Activated naive CD8-positive, alpha-beta T cell treated with anti-CD3 and anti-CD28 coated beads, Interleukin-2, amount 10 ng/mL, durations not matched to agents 7 days and 5 days (primary cell): ENCODE measurements at regions not wholly inside any gene's neighbourhood (a gene's known extent, or its start where the extent isn't known, plus 50 kb on each side); places are given as distances from the start of the nearest gene placed in this dataset.

Experiments used
- ATAC-seq: fragments of 150-1000 bp; cut with Tn5 transposase; one replicate; pipeline ENCODE4 v1.10.0; 2021; ENCODE audit warnings: low read depth, moderate library complexity
- POLR2A ChIA-PET: fragments of 350-600 bp; sonication (Branson Sonifier 250); formaldehyde crosslinking; loops from one replicate; lab custom pipeline; 2021; ENCODE audit warnings: antibody characterized with exemption; lab: Charles Lee
- DNase-seq: peaks from one replicate; pipeline ENCODE4 v3.0.0; 2021
- H3K27ac Mint-ChIP-seq: one replicate; pipeline ENCODE4 v1.8.0; 2022; ENCODE audit warnings: mild to moderate bottlenecking, mixed read lengths
- H3K27me3 Mint-ChIP-seq: one replicate; pipeline ENCODE4 v1.8.0; 2022; ENCODE audit warnings: mild to moderate bottlenecking, moderate library complexity, mixed read lengths
- H3K36me3 Mint-ChIP-seq: one replicate; pipeline ENCODE4 v1.8.0; 2021; ENCODE audit warnings: mild to moderate bottlenecking, mixed read lengths
- H3K4me1 Mint-ChIP-seq: one replicate; pipeline ENCODE4 v1.8.0; 2021; ENCODE audit warnings: mixed read lengths
- H3K4me3 Mint-ChIP-seq: one replicate; pipeline ENCODE4 v1.8.0; 2022; ENCODE audit warnings: mild to moderate bottlenecking, moderate library complexity, mixed read lengths
- H3K9me3 Mint-ChIP-seq: one replicate; pipeline ENCODE4 v1.8.0; 2021; ENCODE audit warnings: mixed read lengths

DNA sequence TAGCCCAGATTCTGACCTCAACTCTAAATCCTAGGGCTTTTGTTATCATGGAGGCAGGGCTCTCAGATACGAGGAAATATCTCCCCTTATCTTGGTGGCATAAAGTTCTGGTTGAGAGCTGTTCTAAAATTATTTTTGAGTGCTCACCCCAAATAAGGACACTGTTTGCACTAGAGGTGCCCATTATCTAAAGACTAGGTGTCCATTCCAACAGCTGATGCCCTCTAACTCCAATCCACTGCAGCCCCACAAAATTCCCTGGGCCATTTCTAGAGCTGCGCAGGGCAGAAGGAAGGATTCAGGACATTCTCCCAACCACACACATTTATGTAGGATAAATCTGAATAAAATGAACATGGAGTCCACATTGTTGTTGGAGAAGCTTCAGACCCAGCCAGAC lies 301.9 kb downstream of the FGFR2 start:
- Mint-ChIP-seq H3K9me3 (no peaks in the 10 kb centered on the region), H3K27me3 (no peaks in the 10 kb centered on the region), H3K4me3 (no peak overlapping the region), H3K27ac (no peak overlapping the region), H3K36me3 (no peaks in the 10 kb centered on the region), H3K4me1 (no peaks in the 10 kb centered on the region)
- POLR2A ChIA-PET: no interaction called here
- ATAC-seq (no peak), DNase-seq (no peak)

DNA sequence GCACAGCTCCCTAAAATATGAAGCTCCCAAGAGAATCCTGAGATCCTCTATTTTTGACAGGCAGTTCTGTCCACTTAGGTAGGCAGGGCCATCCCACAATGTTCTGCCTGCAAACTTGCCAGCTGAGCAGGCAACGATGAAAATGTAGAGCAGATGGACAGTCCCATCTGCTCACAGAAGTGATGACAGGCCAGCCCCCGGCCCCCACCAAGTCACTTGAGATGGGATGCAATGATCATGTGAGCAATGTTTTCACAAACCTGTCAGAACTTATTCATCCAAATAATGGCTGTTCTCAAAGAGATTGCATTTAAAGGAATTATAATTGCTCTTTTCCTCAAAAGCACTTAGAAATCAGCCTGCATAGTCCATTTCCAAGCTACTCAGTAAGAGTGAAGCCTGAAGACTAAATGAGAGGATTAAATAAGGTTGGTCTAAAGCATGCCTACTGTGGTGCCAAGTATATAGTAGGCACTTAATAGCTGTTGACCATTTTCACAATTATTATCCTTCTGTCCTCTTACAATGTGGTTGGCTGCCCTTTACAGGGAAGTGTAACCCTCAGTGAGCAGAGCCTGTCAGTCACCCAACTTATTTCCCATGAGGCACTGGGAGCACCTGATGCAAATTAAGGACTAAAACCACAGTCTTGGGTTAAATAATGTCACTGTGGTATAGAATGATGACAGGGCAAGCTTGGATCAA lies 301.2 kb downstream of the FGFR2 start:
- ATAC-seq (no peak), DNase-seq (no peak)
- Mint-ChIP-seq H3K27me3 (no peaks in the 10 kb centered on the region), H3K27ac (no peak overlapping the region), H3K4me3 (no peak overlapping the region), H3K9me3 (no peaks in the 10 kb centered on the region), H3K36me3 (no peaks in the 10 kb centered on the region), H3K4me1 (no peaks in the 10 kb centered on the region)
- POLR2A ChIA-PET: no interaction called here

GRCh38 chr10:121300723-121301122 lies 297.5 kb downstream of the FGFR2 start:
- Mint-ChIP-seq H3K36me3 (no peaks in the 10 kb centered on the region), H3K4me1 (no peaks in the 10 kb centered on the region), H3K9me3 (no peaks in the 10 kb centered on the region), H3K27me3 (no peaks in the 10 kb centered on the region), H3K27ac (no peak overlapping the region), H3K4me3 (no peak overlapping the region)
- ATAC-seq (no peak), DNase-seq (no peak)
- POLR2A ChIA-PET: no interaction called here

DNA sequence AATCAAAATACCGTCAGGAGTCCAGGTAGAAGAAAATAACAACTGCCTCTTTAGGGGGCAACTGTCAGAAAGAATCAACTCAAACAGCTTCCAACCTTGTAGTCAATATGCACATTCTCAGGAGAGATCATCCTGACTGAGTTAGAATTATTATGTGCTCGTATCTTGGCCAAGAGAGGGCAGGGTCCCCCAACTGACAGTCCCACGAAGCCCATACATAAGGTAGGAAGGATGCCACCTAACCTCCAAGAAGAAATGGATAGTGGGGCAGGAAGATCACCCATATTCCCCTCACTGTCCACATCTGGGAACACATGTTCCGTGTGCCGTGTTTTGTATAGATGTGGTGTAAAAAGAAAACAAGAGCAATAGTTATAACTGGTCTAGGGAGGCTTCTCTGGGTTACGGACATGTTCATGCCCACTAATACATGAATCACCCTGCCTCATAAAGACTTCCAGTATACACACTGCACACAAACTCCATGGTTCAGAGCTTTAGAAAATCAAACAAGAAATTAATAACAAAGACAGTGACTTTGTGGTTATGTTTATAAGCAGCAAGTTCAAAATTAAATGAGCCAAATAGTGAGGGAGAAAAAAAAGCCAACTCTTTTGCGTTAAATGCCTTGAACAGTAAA lies 295.6 kb downstream of the FGFR2 start:
- H3K4me3 Mint-ChIP-seq: no peak overlapping the region
- ATAC-seq (no peak), DNase-seq (no peak)
- no peaks in the 10 kb centered on the region for H3K9me3 Mint-ChIP-seq
- H3K4me1 Mint-ChIP-seq: no peaks in the 10 kb centered on the region
- no peaks in the 10 kb centered on the region for H3K36me3 Mint-ChIP-seq
- H3K27me3 Mint-ChIP-seq: no peaks in the 10 kb centered on the region
- POLR2A ChIA-PET: no interaction called here
- no peak overlapping the region for H3K27ac Mint-ChIP-seq

- Mint-ChIP-seq H3K4me1 (no peaks in the 10 kb centered on the region), H3K27me3 (no peaks in the 10 kb centered on the region), H3K4me3 (no peak overlapping the region), H3K27ac (no peak overlapping the region), H3K36me3 (no peaks in the 10 kb centered on the region), H3K9me3 (no peaks in the 10 kb centered on the region)
- POLR2A ChIA-PET: no interaction called here
- no peak for ATAC-seq
- DNase-seq: no peak
Measured at GRCh38 chr10:121303287-121303890, 294.9 kb downstream of the FGFR2 start.

DNA sequence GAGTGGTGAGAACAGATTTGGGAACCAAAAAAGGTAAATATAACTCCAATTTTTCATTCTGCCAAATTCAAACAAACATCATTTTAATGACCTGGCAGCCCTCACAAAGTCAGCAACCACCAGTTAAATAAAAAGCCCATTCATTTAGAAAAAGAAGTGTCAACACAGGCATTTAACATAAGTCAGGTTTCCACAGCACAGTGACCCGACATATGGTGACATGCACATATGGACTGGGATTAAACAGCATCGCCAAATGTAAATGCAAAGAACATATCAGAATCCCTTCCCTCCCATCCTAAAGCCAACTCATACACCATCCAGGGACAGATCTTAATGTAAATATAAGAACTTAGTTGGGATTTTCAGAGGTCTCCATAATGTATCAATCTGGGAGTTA lies 293.2 kb downstream of the FGFR2 start:
- DNase-seq: no peak
- H3K36me3 Mint-ChIP-seq: no peaks in the 10 kb centered on the region
- H3K9me3 Mint-ChIP-seq: no peaks in the 10 kb centered on the region
- ATAC-seq: no peak
- H3K27me3 Mint-ChIP-seq: no peaks in the 10 kb centered on the region
- POLR2A ChIA-PET: no interaction called here
- no peak overlapping the region for H3K4me3 Mint-ChIP-seq
- no peak overlapping the region for H3K27ac Mint-ChIP-seq
- H3K4me1 Mint-ChIP-seq: no peaks in the 10 kb centered on the region

GRCh38 chr10:121306159-121306673 lies 292.0 kb downstream of the FGFR2 start:
- no peaks in the 10 kb centered on the region for H3K4me1 Mint-ChIP-seq
- no peaks in the 10 kb centered on the region for H3K9me3 Mint-ChIP-seq
- ATAC-seq (no peak), DNase-seq (no peak)
- no peaks in the 10 kb centered on the region for H3K27me3 Mint-ChIP-seq
- no peak overlapping the region for H3K4me3 Mint-ChIP-seq
- H3K27ac Mint-ChIP-seq: no peak overlapping the region
- H3K36me3 Mint-ChIP-seq: no peaks in the 10 kb centered on the region
- POLR2A ChIA-PET: no interaction called here

DNA sequence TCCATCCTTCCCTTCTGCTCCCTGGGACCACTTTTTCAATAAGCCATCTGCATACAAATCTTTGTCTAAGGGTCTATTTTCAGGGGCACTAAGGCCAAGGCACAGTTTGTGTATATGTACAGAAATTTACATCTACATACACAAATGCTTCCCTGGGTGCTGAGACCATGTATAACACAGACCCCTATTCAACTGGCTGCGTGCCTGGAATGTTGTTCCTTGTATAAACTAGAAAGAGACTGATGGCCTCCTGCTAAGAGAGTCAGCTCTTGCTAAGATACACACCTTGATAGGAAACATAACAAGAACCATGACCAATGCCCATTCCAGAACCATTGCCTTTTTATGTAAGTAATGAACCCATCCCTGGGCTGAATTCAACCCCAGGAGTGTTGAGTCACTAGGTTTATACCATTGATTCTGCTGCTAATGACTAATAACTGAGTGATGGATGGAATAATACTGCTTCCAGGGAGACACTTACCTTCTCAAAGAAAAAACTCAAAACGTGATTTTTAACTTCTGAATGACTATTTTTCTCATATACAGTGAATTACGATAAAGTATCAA lies 290.7 kb downstream of the FGFR2 start:
- POLR2A ChIA-PET: no interaction called here

GRCh38 chr10:121308020-121308419 lies 290.2 kb downstream of the FGFR2 start:
- H3K9me3 Mint-ChIP-seq: no peaks in the 10 kb centered on the region
- H3K4me3 Mint-ChIP-seq: no peak overlapping the region
- no peak for ATAC-seq
- no peaks in the 10 kb centered on the region for H3K36me3 Mint-ChIP-seq
- no peaks in the 10 kb centered on the region for H3K4me1 Mint-ChIP-seq
- H3K27ac Mint-ChIP-seq: no peak overlapping the region
- no peak for DNase-seq
- no peaks in the 10 kb centered on the region for H3K27me3 Mint-ChIP-seq
- POLR2A ChIA-PET: no interaction called here

More for the DNA sequence above, 290.7 kb downstream of the FGFR2 start:
- H3K27ac Mint-ChIP-seq: no peak overlapping the region
- H3K36me3 Mint-ChIP-seq: no peaks in the 10 kb centered on the region
- no peaks in the 10 kb centered on the region for H3K27me3 Mint-ChIP-seq
- no peaks in the 10 kb centered on the region for H3K9me3 Mint-ChIP-seq
- no peaks in the 10 kb centered on the region for H3K4me1 Mint-ChIP-seq
- ATAC-seq: no peak
- DNase-seq: no peak
- H3K4me3 Mint-ChIP-seq: no peak overlapping the region

DNA sequence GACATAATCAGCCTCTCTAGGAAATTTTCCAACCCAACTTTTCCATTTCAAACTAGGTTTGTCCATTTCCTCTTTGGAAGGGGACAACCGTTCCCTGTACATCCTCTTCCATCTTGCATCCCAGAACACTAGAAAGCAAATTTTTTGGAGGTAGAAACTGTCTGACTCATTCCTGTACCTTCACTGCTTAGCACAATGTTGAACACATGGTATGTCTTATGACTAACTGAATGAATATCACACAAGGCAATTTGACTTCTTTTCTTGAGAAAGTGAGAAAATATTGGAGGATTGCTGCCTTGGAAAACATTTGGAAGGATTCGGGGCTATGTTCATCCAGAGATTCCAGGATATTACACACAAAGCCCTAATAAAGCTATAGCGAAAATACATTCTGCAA lies 289.1 kb downstream of the FGFR2 start:
- DNase-seq (no peak), ATAC-seq (no peak)
- POLR2A ChIA-PET: no interaction called here
- Mint-ChIP-seq H3K9me3 (no peaks in the 10 kb centered on the region), H3K36me3 (no peaks in the 10 kb centered on the region), H3K27me3 (no peaks in the 10 kb centered on the region), H3K4me3 (no peak overlapping the region), H3K4me1 (no peaks in the 10 kb centered on the region), H3K27ac (no peak overlapping the region)

DNA sequence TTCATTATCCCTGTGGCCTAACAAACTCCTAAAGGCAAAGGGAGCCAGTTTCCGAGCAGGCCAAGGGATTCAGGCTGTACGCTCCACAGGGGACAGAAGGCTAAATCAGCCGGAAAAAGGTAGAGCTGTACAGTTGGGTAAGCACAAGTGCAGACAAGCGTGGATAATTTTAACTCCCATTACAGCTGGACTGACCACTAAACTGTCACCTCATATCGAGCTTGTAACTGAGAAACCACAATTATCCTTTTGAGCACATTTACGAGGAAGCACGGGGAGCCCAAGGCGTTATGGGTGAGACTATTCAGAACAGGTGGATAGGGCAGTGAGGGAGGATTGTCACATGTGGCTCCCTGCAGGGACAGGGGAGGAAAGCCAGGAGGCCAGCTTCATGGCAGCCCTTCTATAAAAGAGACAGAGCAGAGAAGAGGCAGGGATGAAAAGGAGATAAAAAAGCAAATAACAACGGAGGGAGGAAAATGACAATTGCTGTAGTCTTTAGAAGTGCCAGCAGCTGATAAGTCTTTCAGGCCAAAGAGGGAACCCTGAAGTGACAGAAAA lies 288.0 kb downstream of the FGFR2 start:
- ATAC-seq: no peak

DNA sequence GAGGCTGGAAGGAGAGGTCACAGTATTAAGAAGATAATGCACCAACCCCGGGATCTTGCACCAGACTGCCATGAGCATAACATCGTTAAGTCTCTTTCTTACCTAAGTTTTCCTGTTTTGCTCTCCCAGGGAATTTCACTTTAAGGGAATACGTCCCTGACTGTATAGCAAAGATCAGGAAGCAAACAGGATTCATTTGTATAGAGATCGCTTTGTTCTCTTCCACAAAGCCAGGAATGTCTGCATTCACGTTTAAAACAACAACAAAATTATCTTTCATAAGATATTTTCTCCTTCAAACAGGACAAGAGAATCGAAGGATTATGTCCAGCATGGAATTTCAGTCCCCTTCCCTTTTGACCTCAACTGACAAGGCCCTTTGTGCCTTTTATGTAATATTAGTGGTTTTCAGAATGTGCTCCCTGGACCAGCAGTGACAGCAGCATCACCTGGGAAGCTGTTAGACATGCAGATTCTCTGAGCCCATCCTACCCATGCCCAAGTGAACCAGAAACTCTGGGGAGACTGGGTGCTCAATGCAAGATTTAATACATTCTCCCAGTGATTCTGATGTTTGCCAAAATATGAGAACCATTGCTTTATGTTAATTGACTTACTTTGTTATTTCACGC lies 286.3 kb downstream of the FGFR2 start:
- H3K9me3 Mint-ChIP-seq: no peaks in the 10 kb centered on the region
- POLR2A ChIA-PET: no interaction called here
- no peaks in the 10 kb centered on the region for H3K36me3 Mint-ChIP-seq
- DNase-seq: no peak
- no peaks in the 10 kb centered on the region for H3K27me3 Mint-ChIP-seq
- no peak overlapping the region for H3K4me3 Mint-ChIP-seq
- H3K27ac Mint-ChIP-seq: no peak overlapping the region
- no peak for ATAC-seq
- no peaks in the 10 kb centered on the region for H3K4me1 Mint-ChIP-seq

More for the DNA sequence above, 288.0 kb downstream of the FGFR2 start:
- Mint-ChIP-seq H3K4me1 (no peaks in the 10 kb centered on the region), H3K27me3 (no peaks in the 10 kb centered on the region), H3K36me3 (no peaks in the 10 kb centered on the region), H3K9me3 (no peaks in the 10 kb centered on the region), H3K4me3 (no peak overlapping the region), H3K27ac (no peak overlapping the region)
- DNase-seq: no peak
- POLR2A ChIA-PET: no interaction called here

DNA sequence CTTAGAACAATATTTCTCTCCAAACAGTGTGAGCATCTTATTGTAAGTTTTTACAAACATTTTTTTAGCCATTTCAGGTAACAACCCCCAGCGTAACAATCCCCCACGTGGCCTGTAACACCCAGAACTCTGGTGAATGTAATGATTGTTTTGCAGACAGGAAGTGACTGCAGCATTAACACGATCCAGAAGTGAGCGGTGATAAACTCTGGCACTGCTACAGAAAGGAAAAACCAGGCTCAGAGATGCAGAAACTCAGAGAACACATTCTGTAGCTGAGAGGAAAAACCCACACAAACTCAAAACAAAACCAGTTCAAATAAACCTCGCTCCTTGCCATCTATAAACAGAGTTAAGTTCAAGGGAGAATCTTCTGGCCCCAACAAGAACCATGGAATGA lies 285.7 kb downstream of the FGFR2 start:
- DNase-seq: no peak
- ATAC-seq: no peak
- H3K4me3 Mint-ChIP-seq: no peak overlapping the region
- POLR2A ChIA-PET: no interaction called here
- no peak overlapping the region for H3K27ac Mint-ChIP-seq
- H3K27me3 Mint-ChIP-seq: no peaks in the 10 kb centered on the region
- no peaks in the 10 kb centered on the region for H3K4me1 Mint-ChIP-seq
- no peaks in the 10 kb centered on the region for H3K36me3 Mint-ChIP-seq
- H3K9me3 Mint-ChIP-seq: no peaks in the 10 kb centered on the region
